ENCODE measurements at regions not wholly inside any gene's neighbourhood (a gene's known extent, or its start where the extent isn't known, plus 50 kb on each side); places are given as distances from the start of the nearest gene placed in this dataset.

- no peak for TF ChIP-seq CTCF (IDR thresholded peaks at IDR 0.05)
- no peak for TF ChIP-seq POLR2A (IDR thresholded peaks at IDR 0.05)
- no peak for TF ChIP-seq EP300 (IDR thresholded peaks at IDR 0.05)
These were observed 215.2 kb upstream of the ROPN1 start for GRCh38 chr3:124207077-124207476.
